ENCODE measurements at regions not wholly inside any gene's neighbourhood (a gene's known extent, or its start where the extent isn't known, plus 50 kb on each side); places are given as distances from the start of the nearest gene placed in this dataset.

GRCh38 chr7:68213838-68214237, 1217.2 kb downstream of the TYW1 start:
- TF ChIP-seq, protein P1, sequence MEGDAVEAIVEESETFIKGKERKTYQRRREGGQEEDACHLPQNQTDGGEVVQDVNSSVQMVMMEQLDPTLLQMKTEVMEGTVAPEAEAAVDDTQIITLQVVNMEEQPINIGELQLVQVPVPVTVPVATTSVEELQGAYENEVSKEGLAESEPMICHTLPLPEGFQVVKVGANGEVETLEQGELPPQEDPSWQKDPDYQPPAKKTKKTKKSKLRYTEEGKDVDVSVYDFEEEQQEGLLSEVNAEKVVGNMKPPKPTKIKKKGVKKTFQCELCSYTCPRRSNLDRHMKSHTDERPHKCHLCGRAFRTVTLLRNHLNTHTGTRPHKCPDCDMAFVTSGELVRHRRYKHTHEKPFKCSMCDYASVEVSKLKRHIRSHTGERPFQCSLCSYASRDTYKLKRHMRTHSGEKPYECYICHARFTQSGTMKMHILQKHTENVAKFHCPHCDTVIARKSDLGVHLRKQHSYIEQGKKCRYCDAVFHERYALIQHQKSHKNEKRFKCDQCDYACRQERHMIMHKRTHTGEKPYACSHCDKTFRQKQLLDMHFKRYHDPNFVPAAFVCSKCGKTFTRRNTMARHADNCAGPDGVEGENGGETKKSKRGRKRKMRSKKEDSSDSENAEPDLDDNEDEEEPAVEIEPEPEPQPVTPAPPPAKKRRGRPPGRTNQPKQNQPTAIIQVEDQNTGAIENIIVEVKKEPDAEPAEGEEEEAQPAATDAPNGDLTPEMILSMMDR (IDR thresholded peaks at IDR 0.05; ENCODE audit: low read depth, low read length, missing control alignments): no peak
- Histone ChIP-seq H3K27me3 (replicated peaks) (no peaks in the 10 kb centered on the region), H3K36me3 (replicated peaks) (no peaks in the 10 kb centered on the region), H3K27ac (no peak overlapping the region), H3K4me3 (ENCODE audit: low read depth, low read length) (no peak overlapping the region)
- DNase-seq: no peak
- in situ Hi-C loops (cut with HindIII; ENCODE audit: low pct_ligation_motif_present, low sequenced_read_pairs): no loop called here

DNA sequence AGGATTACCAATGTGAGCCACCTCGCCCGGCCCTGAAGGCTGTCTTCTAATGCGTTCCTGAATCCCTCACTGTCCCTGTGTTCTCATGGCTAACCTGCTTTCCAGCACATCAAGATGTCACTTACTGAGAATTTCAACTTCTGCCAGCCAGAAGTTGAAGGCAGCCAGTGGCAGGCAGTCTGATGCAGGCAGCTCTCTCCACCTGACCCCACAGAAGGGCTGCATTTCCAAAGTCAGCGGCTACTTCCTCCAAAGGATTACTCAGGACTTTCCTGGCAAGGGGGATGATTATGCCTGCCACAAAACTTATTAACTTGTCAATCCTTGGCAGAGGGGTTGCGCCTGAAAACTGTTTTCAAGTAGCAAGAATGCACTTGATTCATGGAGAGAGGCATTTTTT, 1219.4 kb downstream of the TYW1 start:
- in situ Hi-C loops (cut with HindIII; ENCODE audit: low pct_ligation_motif_present, low sequenced_read_pairs): no loop called here

GRCh38 chr7:68217426-68217825, 1220.8 kb downstream of the TYW1 start:
- no peaks in the 10 kb centered on the region for H3K27me3 ChIP-seq (replicated peaks)
- no peak for DNase-seq
- no peak overlapping the region for H3K4me3 ChIP-seq (ENCODE audit: low read depth, low read length)
- no peak overlapping the region for H3K27ac ChIP-seq
- TF ChIP-seq, protein P1 (IDR thresholded peaks at IDR 0.05; ENCODE audit: low read depth, low read length, missing control alignments): no peak
- in situ Hi-C loops (cut with HindIII; ENCODE audit: low pct_ligation_motif_present, low sequenced_read_pairs): no loop called here
- no peaks in the 10 kb centered on the region for H3K36me3 ChIP-seq (replicated peaks)

More for the DNA sequence above, 1219.4 kb downstream of the TYW1 start:
- Histone ChIP-seq H3K4me3 (ENCODE audit: low read depth, low read length) (no peak overlapping the region), H3K36me3 (replicated peaks) (no peaks in the 10 kb centered on the region), H3K27me3 (replicated peaks) (no peaks in the 10 kb centered on the region), H3K27ac (no peak overlapping the region)
- no peak for DNase-seq
- TF ChIP-seq, protein P1 (IDR thresholded peaks at IDR 0.05; ENCODE audit: low read depth, low read length, missing control alignments): no peak

GRCh38 chr7:68218461-68218860, 1221.8 kb downstream of the TYW1 start:
- Histone ChIP-seq H3K27me3 (replicated peaks) (no peaks in the 10 kb centered on the region), H3K4me3 (ENCODE audit: low read depth, low read length) (no peak overlapping the region), H3K36me3 (replicated peaks) (no peaks in the 10 kb centered on the region), H3K27ac (no peak overlapping the region)
- DNase-seq: no peak
- TF ChIP-seq, protein P1 (IDR thresholded peaks at IDR 0.05; ENCODE audit: low read depth, low read length, missing control alignments): no peak
- in situ Hi-C loops (cut with HindIII; ENCODE audit: low pct_ligation_motif_present, low sequenced_read_pairs): no loop called here

- in situ Hi-C loops (cut with HindIII; ENCODE audit: low pct_ligation_motif_present, low sequenced_read_pairs): no loop called here
Observed at GRCh38 chr7:68222311-68222710, 1225.7 kb downstream of the TYW1 start.

More at GRCh38 chr7:68222311-68222710, 1225.7 kb downstream of the TYW1 start:
- no peaks in the 10 kb centered on the region for H3K36me3 ChIP-seq (replicated peaks)
- no peak overlapping the region for H3K27ac ChIP-seq
- H3K27me3 ChIP-seq (replicated peaks): no peaks in the 10 kb centered on the region
- H3K4me3 ChIP-seq (ENCODE audit: low read depth, low read length): no peak overlapping the region
- DNase-seq: no peak
- TF ChIP-seq, protein P1 (IDR thresholded peaks at IDR 0.05; ENCODE audit: low read depth, low read length, missing control alignments): no peak
